ENCODE measurements at regions not wholly inside any gene's neighbourhood (a gene's known extent, or its start where the extent isn't known, plus 50 kb on each side); places are given as distances from the start of the nearest gene placed in this dataset.

DNA sequence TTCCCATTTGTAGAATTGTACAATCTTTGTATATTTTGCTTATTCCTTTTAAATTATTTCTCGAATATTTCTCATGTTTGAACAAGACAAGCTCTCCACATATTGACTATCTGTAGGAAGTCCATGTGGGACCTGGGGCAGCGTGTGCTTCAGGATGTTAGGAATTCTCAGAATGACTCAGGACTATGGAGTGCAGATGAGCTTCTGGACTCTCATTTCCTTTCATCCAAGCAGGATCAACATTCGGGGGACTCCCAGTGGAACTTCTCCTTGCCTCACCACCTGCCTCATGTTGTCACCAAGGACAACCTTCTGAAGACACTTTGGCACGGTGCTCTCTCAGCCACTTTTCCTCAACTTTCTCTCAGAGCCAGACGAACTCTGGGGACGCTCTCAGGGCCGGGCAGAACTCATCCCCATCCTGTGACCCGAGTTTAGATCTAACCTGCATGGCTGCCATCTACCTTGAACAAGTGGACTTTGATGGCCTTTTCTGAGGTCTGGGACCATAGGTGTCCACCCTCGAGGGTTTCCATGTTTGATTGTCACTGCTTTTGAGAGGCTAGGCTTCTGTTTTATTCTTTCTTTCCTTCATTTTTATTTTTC is 441.7 kb downstream of the IRS2 start:
- Histone ChIP-seq H3K4me3 (ENCODE audit: low read length) (no peak overlapping the region), H3K27me3 (replicated peaks; ENCODE audit: control insufficient read depth, insufficient read depth, low read length) (no peaks in the 10 kb centered on the region), H3K9me3 (ENCODE audit: control insufficient read depth, low read length) (no peaks in the 10 kb centered on the region), H3K36me3 (ENCODE audit: control insufficient read depth, insufficient read depth, low read length, severe bottlenecking) (no peaks in the 10 kb centered on the region), H3K9ac (ENCODE audit: low read length) (no peak overlapping the region), H3K4me1 (ENCODE audit: control insufficient read depth, insufficient read depth, low read length) (peaks cover 21% of the 10 kb centered on the region)
- DNase-seq (ENCODE audit: low read depth) = peak; percentile 42

DNA sequence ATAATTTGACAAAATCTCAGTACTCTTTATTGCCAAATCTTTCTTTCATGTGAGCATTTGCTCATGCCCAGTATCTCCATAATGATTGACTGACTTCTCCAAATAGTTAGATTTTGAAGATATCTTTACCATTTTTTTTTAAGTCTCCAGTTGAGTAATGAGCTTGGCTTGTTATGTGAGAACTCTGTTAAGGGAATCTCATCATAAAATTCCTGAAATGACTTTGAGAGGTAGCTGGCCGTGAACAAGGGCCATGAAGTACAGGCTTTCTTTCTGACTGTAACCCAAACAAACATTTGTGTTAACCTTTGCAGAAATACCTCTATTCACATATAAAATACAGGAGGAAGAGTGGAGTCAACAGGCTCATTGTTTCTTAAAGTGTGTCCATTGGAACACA is 449.7 kb downstream of the IRS2 start:
- H3K4me3 ChIP-seq (ENCODE audit: low read length) = no peak overlapping the region
- H3K4me1 ChIP-seq (ENCODE audit: control insufficient read depth, insufficient read depth, low read length) = peaks cover 16% of the 10 kb centered on the region
- H3K9ac ChIP-seq (ENCODE audit: low read length) = no peak overlapping the region
- no peaks in the 10 kb centered on the region for H3K36me3 ChIP-seq (ENCODE audit: control insufficient read depth, insufficient read depth, low read length, severe bottlenecking)
- DNase-seq (ENCODE audit: low read depth) = peak; percentile 79
- H3K9me3 ChIP-seq (ENCODE audit: control insufficient read depth, low read length) = no peaks in the 10 kb centered on the region
- H3K27me3 ChIP-seq (replicated peaks; ENCODE audit: control insufficient read depth, insufficient read depth, low read length) = no peaks in the 10 kb centered on the region

DNA sequence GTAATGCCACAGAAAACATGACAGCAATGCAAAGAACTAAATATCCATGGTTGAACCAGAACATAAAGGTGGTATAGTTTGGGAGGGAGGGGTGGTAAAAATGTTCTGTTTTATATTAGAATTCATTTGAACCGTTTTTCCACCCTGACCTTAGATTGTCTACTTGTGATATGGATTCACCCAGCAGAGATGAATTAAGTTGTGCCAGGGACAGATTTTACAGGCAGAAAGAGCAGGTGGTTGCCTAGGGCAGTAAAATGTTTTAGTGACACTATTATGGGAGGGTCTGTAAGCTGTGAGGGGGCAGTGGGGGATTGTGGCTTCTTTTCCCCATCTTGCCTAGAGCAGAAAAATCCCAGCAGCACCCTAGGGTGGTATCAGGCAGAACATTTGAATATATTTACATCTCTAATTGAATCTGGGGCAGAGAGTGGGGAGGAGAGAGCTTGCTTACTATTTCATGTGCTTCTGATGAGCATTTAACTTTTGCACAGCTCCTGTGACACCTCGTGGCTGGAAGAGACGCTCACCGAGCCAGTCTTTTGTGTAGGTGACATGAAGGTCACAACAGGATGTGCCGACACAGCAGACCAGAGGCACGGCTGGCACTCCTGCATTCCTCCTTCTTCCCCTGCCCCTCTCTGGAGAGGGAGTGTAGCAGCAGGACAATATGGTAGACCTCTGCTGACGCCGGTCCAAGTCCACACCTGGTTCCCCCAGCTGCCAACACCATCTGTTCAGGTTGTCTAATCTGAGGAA is 452.3 kb downstream of the IRS2 start:
- Histone ChIP-seq H3K4me3 (ENCODE audit: low read length) (no peak overlapping the region), H3K27me3 (replicated peaks; ENCODE audit: control insufficient read depth, insufficient read depth, low read length) (no peaks in the 10 kb centered on the region), H3K9ac (ENCODE audit: low read length) (no peak overlapping the region), H3K36me3 (ENCODE audit: control insufficient read depth, insufficient read depth, low read length, severe bottlenecking) (no peaks in the 10 kb centered on the region), H3K4me1 (ENCODE audit: control insufficient read depth, insufficient read depth, low read length) (peaks cover 23% of the 10 kb centered on the region), H3K9me3 (ENCODE audit: control insufficient read depth, low read length) (no peaks in the 10 kb centered on the region)
- DNase-seq (ENCODE audit: low read depth) = no peak

DNA sequence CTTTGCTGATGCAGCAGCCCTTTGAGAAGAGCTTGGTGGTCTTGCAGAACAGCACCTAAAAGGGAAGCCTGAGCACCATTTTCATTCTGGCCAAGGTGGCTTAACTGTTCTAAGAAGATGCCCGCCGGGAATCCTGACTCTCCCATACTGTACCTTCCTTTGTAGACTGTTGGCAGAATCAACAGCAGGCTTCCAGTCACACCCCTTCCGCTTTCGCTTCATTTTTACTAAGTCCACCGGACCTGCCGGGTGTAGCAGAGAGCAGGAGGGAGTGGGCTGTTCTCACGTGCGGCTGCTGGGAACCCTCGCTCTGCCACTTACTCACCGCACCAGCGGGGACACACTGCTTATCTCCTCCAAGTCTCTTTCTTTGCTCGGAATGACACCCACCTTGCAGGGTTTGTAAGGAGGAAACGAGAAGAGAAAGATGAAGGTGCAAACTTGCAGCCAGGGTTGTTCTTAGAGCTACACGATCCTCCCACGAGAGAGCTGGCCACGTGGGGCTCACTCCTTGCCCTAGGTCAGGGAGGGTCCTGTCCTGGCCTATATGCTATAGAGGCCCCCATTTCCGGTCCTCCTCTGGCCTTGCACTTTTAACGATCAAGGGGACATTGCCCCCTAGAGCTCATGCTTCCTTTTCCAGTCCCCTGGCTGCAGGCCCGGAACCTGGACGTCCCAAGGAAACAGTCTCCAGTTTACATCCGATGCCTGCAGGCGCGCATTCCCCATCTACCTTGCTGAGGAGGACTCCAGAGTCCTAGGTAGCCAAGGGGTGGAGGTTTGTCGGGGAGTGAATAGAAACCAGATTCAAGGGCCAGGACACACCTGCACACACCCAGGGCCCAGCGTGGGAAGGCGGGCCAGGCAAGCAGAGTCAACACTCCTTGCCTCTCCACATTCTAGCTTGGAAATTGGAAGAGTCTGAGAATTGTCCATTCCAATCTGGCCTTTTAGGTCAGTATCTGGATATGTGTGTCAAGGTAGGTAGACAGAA is 453.6 kb downstream of the IRS2 start:
- Histone ChIP-seq H3K27me3 (replicated peaks; ENCODE audit: control insufficient read depth, insufficient read depth, low read length) (no peaks in the 10 kb centered on the region), H3K9me3 (ENCODE audit: control insufficient read depth, low read length) (no peaks in the 10 kb centered on the region), H3K4me3 (ENCODE audit: low read length) (no peak overlapping the region), H3K4me1 (ENCODE audit: control insufficient read depth, insufficient read depth, low read length) (peaks cover 23% of the 10 kb centered on the region), H3K9ac (ENCODE audit: low read length) (no peak overlapping the region), H3K36me3 (ENCODE audit: control insufficient read depth, insufficient read depth, low read length, severe bottlenecking) (no peaks in the 10 kb centered on the region)
- no peak for DNase-seq (ENCODE audit: low read depth)

DNA sequence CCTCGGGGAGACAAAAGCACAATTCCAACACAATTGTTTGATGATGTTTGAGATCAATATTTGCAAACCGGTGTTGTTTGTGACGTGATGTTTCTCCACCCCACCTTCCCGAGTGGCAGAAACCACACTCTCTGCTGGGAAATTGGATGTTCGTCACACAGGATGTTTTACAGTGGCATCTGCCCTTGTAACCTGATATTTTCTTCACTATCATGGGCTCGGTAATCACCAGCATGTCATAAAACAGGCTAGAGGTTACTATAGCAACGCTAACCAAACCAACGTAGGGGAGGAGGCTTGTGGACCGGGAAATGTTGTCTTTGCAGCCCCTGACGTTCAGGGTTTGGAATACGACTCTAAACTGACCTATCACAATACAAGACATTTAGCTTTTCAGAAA is 454.5 kb downstream of the IRS2 start:
- Histone ChIP-seq H3K4me3 (ENCODE audit: low read length) (no peak overlapping the region), H3K9ac (ENCODE audit: low read length) (no peak overlapping the region), H3K9me3 (ENCODE audit: control insufficient read depth, low read length) (no peaks in the 10 kb centered on the region), H3K4me1 (ENCODE audit: control insufficient read depth, insufficient read depth, low read length) (peaks cover 17% of the 10 kb centered on the region), H3K36me3 (ENCODE audit: control insufficient read depth, insufficient read depth, low read length, severe bottlenecking) (no peaks in the 10 kb centered on the region), H3K27me3 (replicated peaks; ENCODE audit: control insufficient read depth, insufficient read depth, low read length) (peaks cover 2% of the 10 kb centered on the region)
- DNase-seq (ENCODE audit: low read depth) = peak; percentile 11

DNA sequence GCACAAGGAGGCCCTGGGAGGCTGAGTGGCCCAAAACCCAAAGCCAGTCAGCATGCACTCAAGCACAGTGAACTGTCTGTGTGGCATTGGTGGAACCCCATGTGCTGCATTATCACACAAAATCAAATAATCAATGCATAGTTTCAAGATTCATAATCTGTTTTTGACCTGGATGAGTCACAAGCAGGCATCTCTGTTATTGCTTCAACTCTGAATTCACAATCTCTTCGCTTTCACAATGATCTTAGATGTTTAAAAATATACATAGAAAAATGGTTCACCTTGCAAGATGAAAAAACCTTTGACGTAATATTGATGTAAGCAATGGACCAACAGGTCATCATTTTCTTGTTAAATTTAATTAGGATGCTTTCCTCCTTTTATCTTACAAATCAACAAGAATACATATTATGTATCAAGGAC is 455.4 kb downstream of the IRS2 start:
- peaks cover 2% of the 10 kb centered on the region for H3K27me3 ChIP-seq (replicated peaks; ENCODE audit: control insufficient read depth, insufficient read depth, low read length)
- H3K4me3 ChIP-seq (ENCODE audit: low read length) = no peak overlapping the region
- no peak overlapping the region for H3K9ac ChIP-seq (ENCODE audit: low read length)
- DNase-seq (ENCODE audit: low read depth) = peak; percentile 38
- peaks cover 10% of the 10 kb centered on the region for H3K4me1 ChIP-seq (ENCODE audit: control insufficient read depth, insufficient read depth, low read length)
- H3K9me3 ChIP-seq (ENCODE audit: control insufficient read depth, low read length) = no peaks in the 10 kb centered on the region
- no peaks in the 10 kb centered on the region for H3K36me3 ChIP-seq (ENCODE audit: control insufficient read depth, insufficient read depth, low read length, severe bottlenecking)

DNA sequence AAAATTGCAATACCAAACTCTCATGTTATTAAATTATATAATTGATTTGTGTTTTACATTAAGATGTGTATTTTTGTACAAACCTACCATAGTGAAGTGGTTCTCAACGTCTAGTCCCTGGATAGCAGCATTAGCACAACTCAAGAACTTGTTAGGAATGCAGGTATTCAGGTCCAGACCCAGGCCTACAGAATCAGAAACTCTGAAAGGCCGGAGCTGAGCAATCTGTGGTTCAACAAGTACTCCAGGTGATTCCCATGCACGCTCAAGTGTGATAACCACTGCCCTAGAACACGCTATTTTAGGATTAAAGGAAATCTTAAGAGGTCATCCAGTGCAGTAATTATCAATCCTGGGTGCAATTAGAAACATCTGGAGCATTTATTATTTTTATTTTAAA is 456.3 kb downstream of the IRS2 start:
- no peak for DNase-seq (ENCODE audit: low read depth)
- H3K4me1 ChIP-seq (ENCODE audit: control insufficient read depth, insufficient read depth, low read length) = peaks cover 7% of the 10 kb centered on the region
- no peak overlapping the region for H3K4me3 ChIP-seq (ENCODE audit: low read length)
- H3K36me3 ChIP-seq (ENCODE audit: control insufficient read depth, insufficient read depth, low read length, severe bottlenecking) = no peaks in the 10 kb centered on the region
- H3K9ac ChIP-seq (ENCODE audit: low read length) = no peak overlapping the region
- H3K9me3 ChIP-seq (ENCODE audit: control insufficient read depth, low read length) = no peaks in the 10 kb centered on the region
- peaks cover 2% of the 10 kb centered on the region for H3K27me3 ChIP-seq (replicated peaks; ENCODE audit: control insufficient read depth, insufficient read depth, low read length)

DNA sequence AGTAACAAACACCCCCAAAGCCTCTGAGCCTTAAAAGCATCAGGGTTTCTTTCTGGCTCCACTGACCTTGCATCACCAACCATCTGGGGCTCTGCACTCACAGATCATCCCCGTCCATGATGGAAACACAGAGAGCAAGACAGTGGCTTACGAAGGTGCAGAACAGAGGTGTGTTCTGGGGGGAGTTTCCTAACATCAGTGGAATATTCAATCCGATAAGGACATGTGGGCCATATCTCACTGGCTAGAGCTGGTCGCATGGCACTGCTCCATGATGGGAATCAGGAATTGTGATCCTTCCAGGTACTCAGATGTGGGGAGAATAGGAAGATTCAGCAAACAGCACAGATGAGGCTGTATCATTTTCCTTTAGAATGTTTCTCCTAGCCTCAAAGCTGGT is 457.2 kb downstream of the IRS2 start:
- no peak overlapping the region for H3K4me3 ChIP-seq (ENCODE audit: low read length)
- H3K36me3 ChIP-seq (ENCODE audit: control insufficient read depth, insufficient read depth, low read length, severe bottlenecking) = no peaks in the 10 kb centered on the region
- DNase-seq (ENCODE audit: low read depth) = no peak
- H3K9ac ChIP-seq (ENCODE audit: low read length) = no peak overlapping the region
- H3K4me1 ChIP-seq (ENCODE audit: control insufficient read depth, insufficient read depth, low read length) = peaks cover 7% of the 10 kb centered on the region
- H3K9me3 ChIP-seq (ENCODE audit: control insufficient read depth, low read length) = no peaks in the 10 kb centered on the region
- peaks cover 2% of the 10 kb centered on the region for H3K27me3 ChIP-seq (replicated peaks; ENCODE audit: control insufficient read depth, insufficient read depth, low read length)

DNA sequence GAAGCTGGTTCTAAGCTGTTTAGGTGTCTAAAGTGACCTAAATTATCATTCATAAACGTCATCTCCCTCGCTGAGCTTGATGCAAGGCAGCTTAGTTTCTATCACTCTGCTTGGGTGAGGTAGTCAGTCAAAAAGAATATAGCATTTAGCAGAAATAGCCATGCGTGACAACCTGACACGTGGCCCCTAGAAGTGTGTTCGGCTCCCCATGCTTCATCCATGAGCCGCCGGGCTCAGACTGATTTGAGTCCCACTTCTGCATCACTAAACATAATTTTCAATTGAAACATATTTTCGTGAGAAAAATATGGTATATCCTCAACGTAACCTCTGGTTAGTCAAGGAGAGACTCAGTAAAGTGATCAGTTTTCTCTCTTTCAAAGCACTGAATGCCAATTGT is 459.8 kb downstream of the IRS2 start:
- peaks cover 7% of the 10 kb centered on the region for H3K4me1 ChIP-seq (ENCODE audit: control insufficient read depth, insufficient read depth, low read length)
- no peak overlapping the region for H3K4me3 ChIP-seq (ENCODE audit: low read length)
- H3K36me3 ChIP-seq (ENCODE audit: control insufficient read depth, insufficient read depth, low read length, severe bottlenecking) = no peaks in the 10 kb centered on the region
- H3K27me3 ChIP-seq (replicated peaks; ENCODE audit: control insufficient read depth, insufficient read depth, low read length) = peaks cover 2% of the 10 kb centered on the region
- DNase-seq (ENCODE audit: low read depth) = no peak
- no peaks in the 10 kb centered on the region for H3K9me3 ChIP-seq (ENCODE audit: control insufficient read depth, low read length)
- H3K9ac ChIP-seq (ENCODE audit: low read length) = no peak overlapping the region

DNA sequence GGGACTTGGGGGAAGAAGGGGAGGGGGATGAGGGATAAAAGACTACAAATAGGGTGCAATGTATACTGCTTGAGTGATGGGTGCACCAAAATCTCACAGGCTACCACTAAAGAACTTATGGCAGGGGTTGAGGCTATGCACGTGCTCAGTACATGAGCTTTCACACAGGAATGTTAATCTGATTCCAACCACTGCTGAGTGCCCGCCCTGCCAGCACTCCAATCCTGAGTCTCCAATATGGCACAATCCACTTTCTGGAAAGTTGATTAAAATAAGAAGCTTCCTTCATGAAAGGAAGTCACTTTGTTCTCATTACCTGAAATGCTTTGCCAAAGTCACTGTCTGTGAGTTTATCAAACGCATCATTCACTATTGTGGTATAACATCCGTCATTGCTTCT is 463.0 kb downstream of the IRS2 start:
- Histone ChIP-seq H3K4me3 (ENCODE audit: low read length) (no peak overlapping the region), H3K9ac (ENCODE audit: low read length) (no peak overlapping the region), H3K9me3 (ENCODE audit: control insufficient read depth, low read length) (no peaks in the 10 kb centered on the region), H3K4me1 (ENCODE audit: control insufficient read depth, insufficient read depth, low read length) (no peaks in the 10 kb centered on the region), H3K36me3 (ENCODE audit: control insufficient read depth, insufficient read depth, low read length, severe bottlenecking) (no peaks in the 10 kb centered on the region), H3K27me3 (replicated peaks; ENCODE audit: control insufficient read depth, insufficient read depth, low read length) (peaks cover 6% of the 10 kb centered on the region)
- no peak for DNase-seq (ENCODE audit: low read depth)

DNA sequence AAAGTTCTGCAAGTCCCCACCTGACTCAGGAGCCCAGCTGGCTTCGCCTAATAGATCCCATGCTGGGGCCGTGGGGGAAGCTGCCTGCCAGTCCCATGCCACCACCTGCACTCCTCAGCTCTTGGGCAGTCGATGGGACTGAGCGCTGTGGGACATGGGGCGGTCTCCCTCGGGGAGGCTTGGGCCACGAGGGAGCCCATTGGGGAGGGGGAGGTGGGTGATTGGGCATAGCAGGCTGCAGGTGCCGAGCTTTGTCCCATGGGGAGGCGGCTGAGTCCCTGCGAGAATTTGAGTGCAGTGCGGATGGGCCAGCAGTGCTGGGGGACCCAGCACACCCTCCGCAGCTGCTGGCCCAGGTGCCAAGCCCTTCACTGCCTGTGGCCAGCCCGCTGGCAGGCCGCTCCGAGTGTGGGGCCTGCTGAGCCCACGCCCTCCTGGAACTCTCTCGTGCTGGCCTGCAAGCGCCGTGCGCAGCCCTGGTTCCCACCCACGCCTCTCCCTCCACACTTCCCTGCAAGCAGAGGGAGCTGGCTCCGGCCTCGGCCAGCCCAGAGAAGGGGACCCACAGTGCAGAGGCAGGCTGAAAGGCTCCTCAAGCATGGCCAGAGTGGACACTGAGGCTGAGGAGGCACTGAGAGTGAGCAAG is 467.3 kb downstream of the IRS2 start:
- Histone ChIP-seq H3K4me1 (ENCODE audit: control insufficient read depth, insufficient read depth, low read length) (no peaks in the 10 kb centered on the region), H3K27me3 (replicated peaks; ENCODE audit: control insufficient read depth, insufficient read depth, low read length) (peaks cover 14% of the 10 kb centered on the region), H3K9me3 (ENCODE audit: control insufficient read depth, low read length) (no peaks in the 10 kb centered on the region), H3K36me3 (ENCODE audit: control insufficient read depth, insufficient read depth, low read length, severe bottlenecking) (no peaks in the 10 kb centered on the region), H3K4me3 (ENCODE audit: low read length) (no peak overlapping the region), H3K9ac (ENCODE audit: low read length) (no peak overlapping the region)
- DNase-seq (ENCODE audit: low read depth) = no peak
